ENCODE measurements at regions not wholly inside any gene's neighbourhood (a gene's known extent, or its start where the extent isn't known, plus 50 kb on each side); places are given as distances from the start of the nearest gene placed in this dataset.

DNA sequence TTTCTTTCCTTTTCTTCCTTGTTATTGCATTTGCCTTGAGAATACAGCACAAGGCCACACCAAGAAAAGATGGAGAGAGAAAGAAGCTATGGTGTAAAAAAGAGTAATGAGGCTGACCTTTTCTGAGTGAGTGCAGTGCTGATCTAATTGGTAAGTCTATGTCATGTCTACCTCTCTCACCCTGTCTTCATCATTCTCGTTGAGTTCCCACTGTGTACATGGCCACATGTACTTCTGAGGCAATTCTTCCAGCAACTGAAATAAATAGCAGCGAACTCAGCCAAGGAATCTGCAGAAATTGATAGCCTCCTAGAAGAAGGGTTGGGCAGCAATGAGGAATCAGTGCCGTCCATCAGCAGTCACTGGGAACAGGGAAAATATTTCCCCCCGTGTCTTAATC is 367.2 kb upstream of the SPTLC3 start:
- TF ChIP-seq, protein P1, sequence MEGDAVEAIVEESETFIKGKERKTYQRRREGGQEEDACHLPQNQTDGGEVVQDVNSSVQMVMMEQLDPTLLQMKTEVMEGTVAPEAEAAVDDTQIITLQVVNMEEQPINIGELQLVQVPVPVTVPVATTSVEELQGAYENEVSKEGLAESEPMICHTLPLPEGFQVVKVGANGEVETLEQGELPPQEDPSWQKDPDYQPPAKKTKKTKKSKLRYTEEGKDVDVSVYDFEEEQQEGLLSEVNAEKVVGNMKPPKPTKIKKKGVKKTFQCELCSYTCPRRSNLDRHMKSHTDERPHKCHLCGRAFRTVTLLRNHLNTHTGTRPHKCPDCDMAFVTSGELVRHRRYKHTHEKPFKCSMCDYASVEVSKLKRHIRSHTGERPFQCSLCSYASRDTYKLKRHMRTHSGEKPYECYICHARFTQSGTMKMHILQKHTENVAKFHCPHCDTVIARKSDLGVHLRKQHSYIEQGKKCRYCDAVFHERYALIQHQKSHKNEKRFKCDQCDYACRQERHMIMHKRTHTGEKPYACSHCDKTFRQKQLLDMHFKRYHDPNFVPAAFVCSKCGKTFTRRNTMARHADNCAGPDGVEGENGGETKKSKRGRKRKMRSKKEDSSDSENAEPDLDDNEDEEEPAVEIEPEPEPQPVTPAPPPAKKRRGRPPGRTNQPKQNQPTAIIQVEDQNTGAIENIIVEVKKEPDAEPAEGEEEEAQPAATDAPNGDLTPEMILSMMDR (IDR thresholded peaks at IDR 0.05; ENCODE audit: low read length): no peak
- TF ChIP-seq EZH2 (IDR thresholded peaks at IDR 0.05; ENCODE audit: borderline replicate concordance, low read length): no peak
